Cardiac muscle cell (in vitro differentiated cells and primary cell): ENCODE measurements at regions not wholly inside any gene's neighbourhood (a gene's known extent, or its start where the extent isn't known, plus 50 kb on each side); places are given as distances from the start of the nearest gene placed in this dataset.
A peak's percentile ranks its signal among the peaks of the same experiment; 100 is the strongest.

Experiments
- DNase-seq, 2 donors: peaks; one replicate each; pipeline versions ENCODE4 v3.0.0 to v3.0.0-alpha.2; 2010 to 2017; ENCODE audit warnings: low read depth in 1 of 2, low spot score in 1 of 2
- H3K27ac ChIP-seq: fragments of 200-600 bp; sonication (generic); 2 replicates; pipeline ENCODE4 v1.5.1; 2016
- H3K27me3 ChIP-seq: fragments of 200-600 bp; sonication (generic); 2 replicates; pipeline ENCODE4 v1.6.0; 2016; ENCODE audit warnings: control low read depth
- H3K36me3 ChIP-seq: fragments of 200-600 bp; sonication (generic); 2 replicates; pipeline ENCODE4 v1.5.1; 2016; ENCODE audit warnings: control low read depth
- H3K4me1 ChIP-seq: fragments of 200-600 bp; sonication (generic); 2 replicates; pipeline ENCODE4 v1.8.1; 2017; ENCODE audit warnings: low read depth, mild to moderate bottlenecking, mixed run types
- H3K4me3 ChIP-seq: fragments of 200-600 bp; sonication (generic); 2 replicates; pipeline ENCODE4 v1.5.1; 2016; ENCODE audit warnings: mild to moderate bottlenecking
- H3K9me3 ChIP-seq: fragments of 200-600 bp; sonication (generic); 2 replicates; pipeline ENCODE4 v1.5.1; 2017; ENCODE audit warnings: low read depth, mild to moderate bottlenecking, control low read depth
- CTCF ChIP-seq: IDR thresholded peaks from 2 replicates; pipeline ENCODE4 v1.5.1; 2012; ENCODE audit warnings: low read depth, mild to moderate bottlenecking, low read length

- no peaks in the 10 kb centered on the region for H3K9me3 ChIP-seq
- no peak overlapping the region for H3K4me3 ChIP-seq
- peak in 1 of 2 donors; percentile 84 for DNase-seq
- no peaks in the 10 kb centered on the region for H3K27me3 ChIP-seq
- no peaks in the 10 kb centered on the region for H3K36me3 ChIP-seq
- no peaks in the 10 kb centered on the region for H3K4me1 ChIP-seq
- no peak for TF ChIP-seq CTCF
- H3K27ac ChIP-seq = no peak overlapping the region
Measured at GRCh38 chr12:89067421-89068187, 284.7 kb downstream of the DUSP6 start.

GRCh38 chr12:89064780-89065179 is 287.5 kb downstream of the DUSP6 start:
- DNase-seq = no peak
- no peaks in the 10 kb centered on the region for H3K36me3 ChIP-seq
- no peak for TF ChIP-seq CTCF
- H3K9me3 ChIP-seq = no peaks in the 10 kb centered on the region
- H3K4me1 ChIP-seq = no peaks in the 10 kb centered on the region
- no peaks in the 10 kb centered on the region for H3K27me3 ChIP-seq
- no peak overlapping the region for H3K4me3 ChIP-seq
- no peak overlapping the region for H3K27ac ChIP-seq

GRCh38 chr12:89064151-89064550 is 288.1 kb downstream of the DUSP6 start:
- Histone ChIP-seq H3K4me1 (no peaks in the 10 kb centered on the region), H3K27ac (no peak overlapping the region), H3K27me3 (no peaks in the 10 kb centered on the region), H3K36me3 (no peaks in the 10 kb centered on the region), H3K4me3 (no peak overlapping the region), H3K9me3 (no peaks in the 10 kb centered on the region)
- TF ChIP-seq CTCF = no peak
- no peak for DNase-seq

GRCh38 chr12:89062996-89063395 is 289.3 kb downstream of the DUSP6 start:
- peaks cover 5% of the 10 kb centered on the region for H3K4me1 ChIP-seq
- no peaks in the 10 kb centered on the region for H3K27me3 ChIP-seq
- no peak overlapping the region for H3K4me3 ChIP-seq
- H3K27ac ChIP-seq = no peak overlapping the region
- no peak for TF ChIP-seq CTCF
- no peak for DNase-seq
- H3K36me3 ChIP-seq = no peaks in the 10 kb centered on the region
- no peaks in the 10 kb centered on the region for H3K9me3 ChIP-seq

GRCh38 chr12:89059721-89060541 is 292.4 kb downstream of the DUSP6 start:
- peak in 1 of 2 donors; percentile 33 for DNase-seq
- Histone ChIP-seq H3K36me3 (no peaks in the 10 kb centered on the region), H3K4me3 (no peak overlapping the region), H3K27me3 (no peaks in the 10 kb centered on the region), H3K4me1 (peaks cover 5% of the 10 kb centered on the region), H3K27ac (no peak overlapping the region), H3K9me3 (no peaks in the 10 kb centered on the region)
- TF ChIP-seq CTCF = no peak
